DND-41 (cell line): ENCODE measurements at regions not wholly inside any gene's neighbourhood (a gene's known extent, or its start where the extent isn't known, plus 50 kb on each side); places are given as distances from the start of the nearest gene placed in this dataset.

Experiments
- ATAC-seq: fragments of 200-7000 bp; cut with Tn5 transposase; 3 replicates; pipeline ENCODE4 v1.9.1; 2021; ENCODE audit warnings: low read depth; ENCODE audit not compliant: insufficient read depth
- DNase-seq: peaks from one replicate; pipeline ENCODE4 v3.0.0-alpha.2; 2020
- H2AFZ ChIP-seq: 2 replicates; pipeline ENCODE4 v1.6.0; 2012; ENCODE audit warnings: low read depth, low read length
- H3K27ac ChIP-seq: 2 replicates; pipeline ENCODE4 v1.5.1; 2012; ENCODE audit warnings: low read length, inconsistent platforms
- H3K27me3 ChIP-seq: fragments of 200-600 bp; sonication (generic); 2 replicates; pipeline ENCODE4 v1.6.0; 2012; ENCODE audit warnings: low read length, mild to moderate bottlenecking, inconsistent platforms; ENCODE audit not compliant: insufficient read depth, poor library complexity
- H3K36me3 ChIP-seq: 2 replicates; pipeline ENCODE4 v1.5.1; 2012; ENCODE audit warnings: low read length, inconsistent platforms; ENCODE audit not compliant: insufficient read depth
- H3K4me1 ChIP-seq: 2 replicates; pipeline ENCODE4 v1.5.1; 2012; ENCODE audit warnings: mild to moderate bottlenecking, low read length; ENCODE audit not compliant: insufficient read depth
- H3K4me2 ChIP-seq: 2 replicates; pipeline ENCODE4 v1.6.0; 2012; ENCODE audit warnings: mild to moderate bottlenecking, moderate library complexity, low read length, inconsistent platforms; ENCODE audit not compliant: insufficient read depth
- H3K4me3 ChIP-seq, 2 experiments: fragments of 200-600 bp in 1 of 2; shearing (Covaris generic) in 1 of 2; 2 replicates each; pipeline ENCODE4 v1.5.1; 2012 to 2016; ENCODE audit warnings: inconsistent platforms in 2 of 2, low read length in 2 of 2, mild to moderate bottlenecking in 2 of 2, low read depth in 1 of 2, moderate library complexity in 1 of 2
- H3K79me2 ChIP-seq: 2 replicates; pipeline ENCODE4 v1.6.0; 2012; ENCODE audit warnings: low read length, inconsistent platforms; ENCODE audit not compliant: insufficient read depth
- H3K9ac ChIP-seq: 2 replicates; pipeline ENCODE4 v1.6.0; 2012; ENCODE audit warnings: low read depth, mild to moderate bottlenecking, inconsistent platforms, low read length, moderate library complexity
- H3K9me3 ChIP-seq: 2 replicates; pipeline ENCODE4 v1.5.1; 2012; ENCODE audit warnings: low read length, moderate library complexity, mild to moderate bottlenecking, inconsistent platforms; ENCODE audit not compliant: insufficient read depth, severe bottlenecking
- H4K20me1 ChIP-seq: 2 replicates; pipeline ENCODE4 v1.6.0; 2012; ENCODE audit warnings: low read length; ENCODE audit not compliant: insufficient read depth
- CTCF ChIP-seq: IDR thresholded peaks from 2 replicates; pipeline ENCODE4 v1.5.1; 2012; ENCODE audit warnings: borderline replicate concordance, low read length, moderate library complexity, mild to moderate bottlenecking; ENCODE audit not compliant: poor library complexity, severe bottlenecking; ENCODE audit errors: extremely low read depth
- EZH2 ChIP-seq: IDR thresholded peaks from 3 replicates; pipeline ENCODE4 v1.6.1; 2012; ENCODE audit warnings: borderline replicate concordance, low read depth, mild to moderate bottlenecking, moderate library complexity, low read length, inconsistent platforms; ENCODE audit not compliant: severe bottlenecking

- no peak for TF ChIP-seq EZH2
- TF ChIP-seq CTCF = no peak
- H4K20me1 ChIP-seq = no peaks in the 10 kb centered on the region
- H3K4me1 ChIP-seq = no peaks in the 10 kb centered on the region
- no peaks in the 10 kb centered on the region for H3K9me3 ChIP-seq
- H2AFZ ChIP-seq = no peak overlapping the region
- H3K9ac ChIP-seq = no peak overlapping the region
- no peaks in the 10 kb centered on the region for H3K79me2 ChIP-seq
- DNase-seq = no peak
- H3K27ac ChIP-seq = no peak overlapping the region
- no peaks in the 10 kb centered on the region for H3K36me3 ChIP-seq
- ATAC-seq = no peak
- H3K4me2 ChIP-seq = no peak overlapping the region
- H3K4me3 ChIP-seq = no peak overlapping the region
- H3K27me3 ChIP-seq = no peaks in the 10 kb centered on the region
These were observed 1392.8 kb downstream of the BRD1 start for GRCh38 chr22:48434868-48435250.

GRCh38 chr22:48434156-48434867, 1393.4 kb downstream of the BRD1 start:
- no peaks in the 10 kb centered on the region for H4K20me1 ChIP-seq

GRCh38 chr22:48433647-48434046, 1394.0 kb downstream of the BRD1 start:
- TF ChIP-seq CTCF = no peak
- no peak for TF ChIP-seq EZH2

More at GRCh38 chr22:48434156-48434867, 1393.4 kb downstream of the BRD1 start:
- TF ChIP-seq EZH2 = no peak
- TF ChIP-seq CTCF = no peak
- Histone ChIP-seq H3K27me3 (no peaks in the 10 kb centered on the region), H3K4me2 (no peak overlapping the region), H3K4me3 (no peak overlapping the region), H3K36me3 (no peaks in the 10 kb centered on the region), H3K4me1 (no peaks in the 10 kb centered on the region), H3K27ac (no peak overlapping the region), H2AFZ (no peak overlapping the region), H3K9me3 (no peaks in the 10 kb centered on the region), H3K9ac (no peak overlapping the region), H3K79me2 (no peaks in the 10 kb centered on the region)
- DNase-seq (no peak), ATAC-seq (no peak)

More at GRCh38 chr22:48433647-48434046, 1394.0 kb downstream of the BRD1 start:
- Histone ChIP-seq H3K4me3 (no peak overlapping the region), H3K4me2 (no peak overlapping the region), H4K20me1 (no peaks in the 10 kb centered on the region), H3K36me3 (no peaks in the 10 kb centered on the region), H3K27ac (no peak overlapping the region), H3K9ac (no peak overlapping the region), H3K79me2 (no peaks in the 10 kb centered on the region), H3K27me3 (no peaks in the 10 kb centered on the region), H3K4me1 (no peaks in the 10 kb centered on the region), H2AFZ (no peak overlapping the region), H3K9me3 (no peaks in the 10 kb centered on the region)
- no peak for DNase-seq
- ATAC-seq = no peak
